ENCODE measurements at regions not wholly inside any gene's neighbourhood (a gene's known extent, or its start where the extent isn't known, plus 50 kb on each side); places are given as distances from the start of the nearest gene placed in this dataset.
"Not testable (repeated sequence)": the region's sequence is repeated elsewhere in the genome, so short reads cannot be mapped to it uniquely, and the experiment has no call there.

- no peak for DNase-seq (ENCODE audit: extremely low spot score)
- no peak for TF ChIP-seq CTCF (IDR thresholded peaks at IDR 0.05; ENCODE audit: control extremely low read depth, extremely low read depth, low read depth, missing control alignments)
- ChIA-PET POLR2A (no interaction called here), CTCF (interaction anchor here (1.1 kb wide), 1 partner anchor 21 kb away, joined by 3 read pairs; no protein-coding TSS in a partner anchor)
Measured at GRCh38 chr7:69443136-69443535, 155.1 kb upstream of the AUTS2 start.

GRCh38 chr7:69445541-69445940 lies 152.7 kb upstream of the AUTS2 start:
- DNase-seq (ENCODE audit: extremely low spot score): no peak
- ChIA-PET CTCF (no interaction called here), POLR2A (no interaction called here)
- no peak for TF ChIP-seq CTCF (IDR thresholded peaks at IDR 0.05; ENCODE audit: control extremely low read depth, extremely low read depth, low read depth, missing control alignments)

- POLR2A ChIA-PET; DNase-seq (ENCODE audit: extremely low spot score); CTCF ChIA-PET: not testable (repeated sequence)
Measured at GRCh38 chr7:69446213-69446612, 152.1 kb upstream of the AUTS2 start.

- ChIA-PET CTCF (no interaction called here), POLR2A (no interaction called here)
- TF ChIP-seq CTCF (IDR thresholded peaks at IDR 0.05; ENCODE audit: control extremely low read depth, extremely low read depth, low read depth, missing control alignments): no peak
- DNase-seq (ENCODE audit: extremely low spot score): no peak
Measured at GRCh38 chr7:69448071-69448470, 150.2 kb upstream of the AUTS2 start.

- no peak for DNase-seq (ENCODE audit: extremely low spot score)
- CTCF ChIA-PET: no interaction called here
- POLR2A ChIA-PET: no interaction called here
- no peak for TF ChIP-seq CTCF (IDR thresholded peaks at IDR 0.05; ENCODE audit: control extremely low read depth, extremely low read depth, low read depth, missing control alignments)
Measured at GRCh38 chr7:69450456-69450855, 147.8 kb upstream of the AUTS2 start.

- CTCF ChIA-PET: no interaction called here
- no peak for TF ChIP-seq CTCF (IDR thresholded peaks at IDR 0.05; ENCODE audit: control extremely low read depth, extremely low read depth, low read depth, missing control alignments)
- no peak for DNase-seq (ENCODE audit: extremely low spot score)
- POLR2A ChIA-PET: no interaction called here
Measured at GRCh38 chr7:69451715-69452114, 146.6 kb upstream of the AUTS2 start.

GRCh38 chr7:69452797-69453196 lies 145.5 kb upstream of the AUTS2 start:
- no peak for DNase-seq (ENCODE audit: extremely low spot score)
- TF ChIP-seq CTCF (IDR thresholded peaks at IDR 0.05; ENCODE audit: control extremely low read depth, extremely low read depth, low read depth, missing control alignments): no peak
- ChIA-PET CTCF (no interaction called here), POLR2A (no interaction called here)
